ENCODE measurements at regions not wholly inside any gene's neighbourhood (a gene's known extent, or its start where the extent isn't known, plus 50 kb on each side); places are given as distances from the start of the nearest gene placed in this dataset.

- no peak for TF ChIP-seq CTCF (conservative IDR thresholded peaks at IDR 0.05)
- no peak for TF ChIP-seq ZFX (IDR thresholded peaks at IDR 0.05)
Observed at GRCh38 chr12:44929236-44929885, 53.2 kb upstream of the NELL2 start.
